Urinary bladder (tissue), 3 donors: ENCODE measurements at regions not wholly inside any gene's neighbourhood (a gene's known extent, or its start where the extent isn't known, plus 50 kb on each side); places are given as distances from the start of the nearest gene placed in this dataset.
"Not testable (repeated sequence)": the region's sequence is repeated elsewhere in the genome, so short reads cannot be mapped to it uniquely, and the experiment has no call there.

Experiments used
- DNase-seq: peaks from one replicate; pipeline ENCODE4 v3.0.0-alpha.2; 2015; ENCODE audit errors: extremely low spot score
- H3K27ac ChIP-seq: one replicate; pipeline ENCODE4 v1.5.1; 2013; ENCODE audit warnings: low read depth, mild to moderate bottlenecking, moderate library complexity
- H3K36me3 ChIP-seq: one replicate; pipeline ENCODE4 v1.6.1; 2013; ENCODE audit warnings: mild to moderate bottlenecking, moderate library complexity; ENCODE audit not compliant: insufficient read depth
- H3K4me1 ChIP-seq: one replicate; pipeline ENCODE4 v1.6.1; 2013; ENCODE audit warnings: mild to moderate bottlenecking, moderate library complexity; ENCODE audit not compliant: insufficient read depth
- H3K4me3 ChIP-seq: one replicate; pipeline ENCODE4 v1.5.1; 2013; ENCODE audit warnings: low read depth, low read length
- WGBS: extraction: QIAGEN DNeasy Blood & Tissue Kit; methylation state at CpG from one replicate; pipeline ENCODE4 v1.1.7; 2013; 5-methylcytosine and 5-hydroxymethylcytosine counted together
- donor health status: healthy with polysubstance abuse.
- donor health status: healthy.

- H3K36me3 ChIP-seq, H3K4me1 ChIP-seq, DNase-seq, H3K27ac ChIP-seq, H3K4me3 ChIP-seq: not testable (repeated sequence)
- 76% methylated on average over 49 of the region's 49 CpGs for WGBS
Observed at GRCh38 chr13:84086098-84086846, 204.0 kb upstream of the SLITRK1 start.

DNA sequence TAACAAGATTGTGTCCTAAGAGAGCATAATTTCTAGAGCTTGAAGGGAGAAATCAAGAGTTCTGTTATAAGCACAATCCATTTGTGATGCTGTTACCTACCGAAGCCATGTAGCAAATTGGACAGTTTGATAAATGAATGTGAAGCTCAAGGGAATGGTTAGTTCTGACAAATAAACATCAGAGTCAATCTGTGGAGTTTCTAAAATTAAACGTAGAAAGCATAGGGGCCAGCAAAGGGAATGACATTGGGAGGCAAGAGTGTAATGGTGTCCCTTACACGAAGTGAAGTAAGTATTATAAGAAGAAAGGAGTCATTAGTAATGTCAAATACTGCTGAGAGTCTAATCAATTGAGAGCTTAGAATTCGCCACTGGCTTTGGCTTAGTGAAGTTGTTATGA is 200.2 kb upstream of the SLITRK1 start:
- H3K36me3 ChIP-seq, result no peaks in the 10 kb centered on the region
- no peaks in the 10 kb centered on the region for H3K4me1 ChIP-seq
- WGBS, result 79% methylated on average over 4 of the region's 4 CpGs
- DNase-seq, result no peak
- H3K4me3 ChIP-seq, result no peak overlapping the region
- H3K27ac ChIP-seq, result no peak overlapping the region

DNA sequence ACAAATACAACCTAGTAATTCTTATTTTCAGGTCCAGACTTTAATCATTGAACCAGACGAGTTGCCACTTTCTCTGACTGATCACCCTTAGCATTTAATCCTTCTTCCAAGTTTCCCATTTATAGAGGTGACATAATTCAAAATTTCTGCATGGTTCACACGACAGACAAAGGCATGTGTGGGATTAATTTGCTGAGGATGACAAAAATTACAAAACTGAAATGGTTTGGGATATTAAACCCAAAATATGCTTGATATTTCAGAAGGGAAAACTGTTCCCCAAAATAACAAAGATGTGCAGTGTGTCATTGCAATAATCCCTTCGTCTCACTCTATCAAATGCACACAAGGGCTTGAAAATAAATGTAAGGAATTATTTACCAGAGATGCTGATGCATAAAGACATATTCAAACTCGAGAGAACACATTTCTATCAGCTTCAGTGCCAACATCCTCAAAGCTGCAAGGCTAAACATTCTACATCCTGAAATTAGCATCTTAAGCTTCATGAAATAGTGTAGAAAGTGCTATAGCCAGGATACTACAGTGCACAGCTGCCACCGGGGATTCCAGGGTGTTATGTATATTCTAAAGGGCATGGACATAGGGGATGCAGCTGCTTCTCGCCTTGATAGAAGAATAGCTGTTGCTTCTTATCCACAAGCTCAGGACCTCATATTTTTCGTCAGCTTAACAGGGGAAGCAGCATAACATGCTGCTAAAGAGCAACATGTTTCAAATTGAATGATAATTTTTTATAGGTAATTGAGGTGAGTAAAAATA is 198.7 kb upstream of the SLITRK1 start:
- WGBS, result 63% methylated on average over 7 of the region's 7 CpGs
- no peak for DNase-seq
- no peak overlapping the region for H3K4me3 ChIP-seq
- H3K4me1 ChIP-seq, result no peaks in the 10 kb centered on the region
- H3K36me3 ChIP-seq, result no peaks in the 10 kb centered on the region
- no peak overlapping the region for H3K27ac ChIP-seq

DNA sequence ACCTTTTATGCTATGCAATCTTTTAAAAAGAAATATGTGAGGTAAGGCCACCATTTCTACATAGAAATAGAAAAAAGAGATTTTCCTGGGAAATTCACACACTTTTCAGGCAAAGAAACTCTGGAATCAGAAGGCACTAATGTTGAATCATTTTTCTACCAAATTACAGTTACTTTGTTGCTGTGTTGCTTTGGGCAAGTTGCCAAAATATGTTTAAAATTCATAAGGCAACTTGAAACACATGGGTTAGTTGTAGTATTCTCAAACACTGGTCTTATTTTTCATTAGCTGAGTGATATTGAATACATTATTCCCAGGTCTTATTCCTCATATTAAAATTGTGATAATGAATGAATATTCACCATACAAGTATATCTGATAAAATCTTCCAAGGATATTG is 195.0 kb upstream of the SLITRK1 start:
- no peak overlapping the region for H3K27ac ChIP-seq
- H3K36me3 ChIP-seq, result no peaks in the 10 kb centered on the region
- no peaks in the 10 kb centered on the region for H3K4me1 ChIP-seq
- DNase-seq, result no peak
- no peak overlapping the region for H3K4me3 ChIP-seq

DNA sequence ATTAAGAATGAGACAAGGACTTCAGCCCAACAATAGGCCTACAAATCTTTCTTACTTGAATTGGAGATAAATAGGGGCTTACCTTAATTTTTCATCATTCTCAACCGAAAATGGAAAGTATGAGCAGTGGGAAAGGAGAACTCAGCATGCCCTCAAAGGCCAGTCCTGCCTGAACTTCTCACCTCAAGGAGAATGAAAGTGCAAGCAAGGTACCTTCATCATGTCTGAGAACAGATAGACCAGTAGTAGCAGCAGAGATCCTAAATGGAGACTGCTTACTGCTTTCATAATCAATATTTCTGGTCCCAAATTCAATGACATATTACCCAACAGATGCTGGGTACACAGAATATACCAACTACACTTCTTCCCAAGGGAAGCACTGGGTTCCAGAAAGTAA is 194.0 kb upstream of the SLITRK1 start:
- H3K36me3 ChIP-seq, result no peaks in the 10 kb centered on the region
- no peaks in the 10 kb centered on the region for H3K4me1 ChIP-seq
- no peak overlapping the region for H3K4me3 ChIP-seq
- H3K27ac ChIP-seq, result no peak overlapping the region
- 77% methylated on average over 1 of the region's 1 CpG for WGBS
- DNase-seq, result no peak

DNA sequence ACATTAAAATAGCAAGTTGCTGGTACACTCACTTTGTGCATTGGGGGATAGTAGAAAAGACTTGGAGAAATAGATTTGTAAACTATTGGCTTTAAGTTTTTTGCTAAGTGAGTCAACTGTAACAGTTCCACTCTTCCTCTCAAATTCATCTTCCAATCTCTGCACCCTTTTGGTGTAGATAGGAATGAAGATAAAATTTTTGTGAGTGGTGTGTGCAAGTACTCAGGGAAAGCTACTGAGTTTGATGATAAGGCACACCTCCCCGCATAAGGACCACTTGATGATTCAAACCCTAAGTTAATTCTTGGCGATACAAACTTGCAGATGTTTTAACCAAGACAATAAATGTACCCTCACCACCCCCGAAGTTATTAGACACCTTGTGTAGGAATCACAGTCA is 168.3 kb upstream of the SLITRK1 start:
- Histone ChIP-seq H3K4me3 (no peak overlapping the region), H3K36me3 (no peaks in the 10 kb centered on the region), H3K4me1 (no peaks in the 10 kb centered on the region), H3K27ac (no peak overlapping the region)
- no peak for DNase-seq
- 77% methylated on average over 3 of the region's 3 CpGs for WGBS

GRCh38 chr13:84049443-84050219 is 167.4 kb upstream of the SLITRK1 start:
- H3K4me1 ChIP-seq, result no peaks in the 10 kb centered on the region
- H3K36me3 ChIP-seq, result no peaks in the 10 kb centered on the region
- H3K4me3 ChIP-seq, result no peak overlapping the region
- no peak overlapping the region for H3K27ac ChIP-seq
- DNase-seq, result no peak
- WGBS, result 67% methylated on average over 2 of the region's 2 CpGs

DNA sequence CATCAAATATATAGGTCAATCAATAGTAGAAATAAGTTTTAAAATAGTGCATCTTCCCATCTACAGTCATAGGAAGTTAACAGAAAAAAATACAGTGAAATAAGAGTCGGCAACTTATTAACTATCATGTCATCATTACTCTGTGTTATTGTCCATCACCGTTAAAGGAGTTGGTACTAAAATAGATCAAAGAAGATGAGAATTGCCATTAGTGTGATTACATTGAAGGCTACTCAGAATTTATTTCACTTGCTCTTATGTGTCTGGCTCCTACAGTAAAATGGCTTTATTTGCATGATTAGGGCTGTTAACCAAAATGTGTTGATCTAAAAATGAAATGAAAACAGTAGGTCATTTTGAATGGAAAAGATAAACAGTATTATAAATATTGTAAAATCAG is 162.5 kb upstream of the SLITRK1 start:
- no peaks in the 10 kb centered on the region for H3K36me3 ChIP-seq
- H3K4me3 ChIP-seq, result no peak overlapping the region
- no peak for DNase-seq
- no peak overlapping the region for H3K27ac ChIP-seq
- no peaks in the 10 kb centered on the region for H3K4me1 ChIP-seq
- WGBS, result 70% methylated on average over 2 of the region's 2 CpGs

GRCh38 chr13:84038001-84038400 is 155.7 kb upstream of the SLITRK1 start:
- Histone ChIP-seq H3K27ac (no peak overlapping the region), H3K36me3 (no peaks in the 10 kb centered on the region), H3K4me3 (no peak overlapping the region), H3K4me1 (no peaks in the 10 kb centered on the region)
- no peak for DNase-seq
- 1% methylated on average over 1 of the region's 1 CpG for WGBS

DNA sequence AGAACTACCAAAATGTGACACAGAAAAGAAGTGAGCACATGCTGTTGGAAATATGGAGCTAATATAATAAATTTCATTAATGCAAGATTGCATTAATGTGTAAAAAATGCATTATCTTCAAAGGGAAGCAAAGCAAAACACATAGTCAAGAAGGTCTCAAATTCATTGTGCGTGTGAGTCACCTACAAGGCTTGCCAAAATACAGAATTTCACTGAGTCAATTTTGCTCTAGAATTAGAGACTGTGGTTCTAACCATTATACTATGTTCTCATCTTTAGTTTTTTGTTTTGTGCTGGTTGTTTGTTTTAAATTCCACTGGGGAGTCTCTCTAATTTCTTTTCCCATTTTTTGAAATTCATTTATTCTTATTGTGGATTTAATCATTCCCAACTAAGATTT is 149.8 kb upstream of the SLITRK1 start:
- H3K36me3 ChIP-seq, result no peaks in the 10 kb centered on the region
- 42% methylated on average over 1 of the region's 1 CpG for WGBS
- H3K4me1 ChIP-seq, result no peaks in the 10 kb centered on the region
- no peak overlapping the region for H3K27ac ChIP-seq
- no peak overlapping the region for H3K4me3 ChIP-seq
- DNase-seq, result no peak

- no peak for DNase-seq
- 89% methylated on average over 4 of the region's 4 CpGs for WGBS
Observed at GRCh38 chr13:84031120-84031519, 148.8 kb upstream of the SLITRK1 start.

DNA sequence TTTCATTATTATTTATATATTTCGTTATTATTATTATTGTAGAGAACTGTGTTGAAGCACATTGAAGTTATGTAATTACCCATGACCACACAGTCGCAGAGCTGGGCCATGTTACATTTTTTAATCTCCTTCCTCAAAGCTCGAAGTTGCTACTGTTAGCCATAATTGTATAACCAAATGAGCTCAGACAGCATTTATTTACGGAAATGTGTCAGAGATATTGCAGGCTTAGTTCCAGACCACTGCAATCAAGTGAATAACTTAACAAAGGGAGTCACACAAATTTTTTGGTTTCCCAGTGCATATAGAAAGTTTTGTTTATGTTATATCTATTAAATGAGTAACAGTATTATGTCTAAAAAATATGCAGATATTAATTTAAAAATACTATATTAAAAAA is 147.1 kb upstream of the SLITRK1 start:
- Histone ChIP-seq H3K4me1 (no peaks in the 10 kb centered on the region), H3K4me3 (no peak overlapping the region), H3K27ac (no peak overlapping the region), H3K36me3 (no peaks in the 10 kb centered on the region)
- WGBS, result 86% methylated on average over 4 of the region's 4 CpGs
- no peak for DNase-seq

More at GRCh38 chr13:84031120-84031519, 148.8 kb upstream of the SLITRK1 start:
- H3K4me3 ChIP-seq, result no peak overlapping the region
- no peak overlapping the region for H3K27ac ChIP-seq
- H3K36me3 ChIP-seq, result no peaks in the 10 kb centered on the region
- H3K4me1 ChIP-seq, result no peaks in the 10 kb centered on the region

DNA sequence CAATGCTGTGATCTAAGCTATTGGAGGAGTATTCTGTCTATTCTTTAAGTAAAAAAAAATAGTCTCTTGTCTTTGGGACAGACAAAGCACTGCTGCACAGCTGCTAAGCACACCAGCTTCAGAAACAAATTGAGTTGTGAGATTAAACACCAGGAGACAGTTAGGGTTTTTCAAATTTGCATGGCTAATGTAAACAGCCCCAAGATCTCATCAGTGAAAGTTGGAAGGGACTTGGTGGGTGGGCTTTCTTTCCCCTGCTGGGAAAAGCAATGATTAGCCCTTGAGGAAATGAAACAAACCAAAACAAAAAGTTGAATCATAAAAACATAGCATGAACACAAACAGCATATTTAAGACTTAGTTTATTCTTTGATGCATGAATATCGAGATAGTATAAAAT is 143.6 kb upstream of the SLITRK1 start:
- no peak for DNase-seq
- WGBS, result 41% methylated on average over 1 of the region's 1 CpG
- Histone ChIP-seq H3K4me3 (no peak overlapping the region), H3K36me3 (no peaks in the 10 kb centered on the region), H3K27ac (no peak overlapping the region), H3K4me1 (no peaks in the 10 kb centered on the region)

GRCh38 chr13:83996415-83996814 is 114.1 kb upstream of the SLITRK1 start:
- Histone ChIP-seq H3K36me3 (no peaks in the 10 kb centered on the region), H3K27ac (no peak overlapping the region), H3K4me3 (no peak overlapping the region), H3K4me1 (no peaks in the 10 kb centered on the region)
- no peak for DNase-seq
- 90% methylated on average over 9 of the region's 9 CpGs for WGBS
